Trophoblast cell (in vitro differentiated cells and primary cell): ENCODE measurements at regions not wholly inside any gene's neighbourhood (a gene's known extent, or its start where the extent isn't known, plus 50 kb on each side); places are given as distances from the start of the nearest gene placed in this dataset.

Experiments
- DNase-seq, 2 donors: peaks; one replicate each; pipeline ENCODE4 v3.0.0-alpha.2; 2016
- H2AFZ ChIP-seq: 2 replicates; pipeline ENCODE4 v1.6.1; 2013; ENCODE audit warnings: low read length, moderate library complexity, mild to moderate bottlenecking; ENCODE audit not compliant: insufficient read depth, poor library complexity
- H2AK5ac ChIP-seq: 2 replicates; pipeline ENCODE4 v1.6.1; 2013; ENCODE audit warnings: mild to moderate bottlenecking, low read length
- H2BK120ac ChIP-seq: 2 replicates; pipeline ENCODE4 v1.6.1; 2013; ENCODE audit warnings: low read length, mild to moderate bottlenecking, moderate library complexity; ENCODE audit not compliant: insufficient read depth, poor library complexity
- H2BK12ac ChIP-seq: 2 replicates; pipeline ENCODE4 v1.6.1; 2013; ENCODE audit warnings: mild to moderate bottlenecking, low read length, moderate library complexity
- H2BK5ac ChIP-seq: 2 replicates; pipeline ENCODE4 v1.6.1; 2013; ENCODE audit warnings: low read length, low read depth, moderate library complexity, mild to moderate bottlenecking; ENCODE audit not compliant: poor library complexity
- H3K14ac ChIP-seq: 2 replicates; pipeline ENCODE4 v1.6.1; 2013; ENCODE audit warnings: mild to moderate bottlenecking, low read length
- H3K18ac ChIP-seq: 2 replicates; pipeline ENCODE4 v1.6.1; 2013; ENCODE audit warnings: mild to moderate bottlenecking, low read length
- H3K23ac ChIP-seq: 2 replicates; pipeline ENCODE4 v1.6.1; 2013; ENCODE audit warnings: low read length
- H3K27ac ChIP-seq: 2 replicates; pipeline ENCODE4 v1.5.1; 2013; ENCODE audit warnings: low read depth, mild to moderate bottlenecking, inconsistent platforms, low read length, moderate library complexity
- H3K27me3 ChIP-seq: 2 replicates; pipeline ENCODE4 v1.6.1; 2013; ENCODE audit warnings: inconsistent platforms, mild to moderate bottlenecking, low read length, moderate library complexity; ENCODE audit not compliant: insufficient read depth
- H3K36me3 ChIP-seq, 2 experiments: 1 replicate in 1 of 2; 2 replicates in 1 of 2; pipeline ENCODE4 v1.6.1; 2013; ENCODE audit warnings: low read length in 2 of 2, mild to moderate bottlenecking in 2 of 2, moderate library complexity in 1 of 2; ENCODE audit not compliant: insufficient read depth in 2 of 2, control insufficient read depth in 1 of 2
- H3K4ac ChIP-seq: 2 replicates; pipeline ENCODE4 v1.6.1; 2013; ENCODE audit warnings: low read depth, mild to moderate bottlenecking, low read length, moderate library complexity
- H3K4me1 ChIP-seq, 2 experiments: 1 replicate in 1 of 2; 2 replicates in 1 of 2; pipeline ENCODE4 v1.6.1; 2013; ENCODE audit warnings: low read length in 2 of 2, mild to moderate bottlenecking in 2 of 2, moderate library complexity in 1 of 2; ENCODE audit not compliant: insufficient read depth in 2 of 2, control insufficient read depth in 1 of 2
- H3K4me2 ChIP-seq: 2 replicates; pipeline ENCODE4 v1.6.1; 2013; ENCODE audit warnings: inconsistent platforms, mild to moderate bottlenecking, low read length, moderate library complexity
- H3K4me3 ChIP-seq: 2 replicates; pipeline ENCODE4 v1.5.1; 2013; ENCODE audit warnings: mild to moderate bottlenecking, low read depth, low read length, inconsistent platforms
- H3K79me1 ChIP-seq: one replicate; pipeline ENCODE4 v1.6.1; 2013; ENCODE audit warnings: low read length
- H3K79me2 ChIP-seq: 2 replicates; pipeline ENCODE4 v1.6.1; 2013; ENCODE audit warnings: low read length, mild to moderate bottlenecking; ENCODE audit not compliant: control insufficient read depth, insufficient read depth, poor library complexity
- H3K9ac ChIP-seq: 2 replicates; pipeline ENCODE4 v1.6.1; 2013; ENCODE audit warnings: mild to moderate bottlenecking, low read length
- H3K9me3 ChIP-seq: 2 replicates; pipeline ENCODE4 v1.6.1; 2013; ENCODE audit warnings: low read depth, mild to moderate bottlenecking, control low read depth, inconsistent platforms, low read length; ENCODE audit not compliant: insufficient read depth
- H4K12ac ChIP-seq: 2 replicates; pipeline ENCODE4 v1.6.1; 2013; ENCODE audit warnings: low read depth, mild to moderate bottlenecking, low read length, moderate library complexity
- H4K8ac ChIP-seq: 2 replicates; pipeline ENCODE4 v1.6.1; 2013; ENCODE audit warnings: low read depth, mild to moderate bottlenecking, low read length, moderate library complexity
- H4K91ac ChIP-seq: one replicate; pipeline ENCODE4 v1.6.1; 2013; ENCODE audit warnings: low read depth, mild to moderate bottlenecking, low read length, moderate library complexity
- WGBS: extraction: QIAGEN DNeasy Blood & Tissue Kit; methylation state at CpG from one replicate; pipeline ENCODE4 v1.1.7; 2013; ENCODE audit warnings: missing lambda C conversion rate; ENCODE audit not compliant: insufficient read length, insufficient coverage; ENCODE audit errors: extremely low coverage; 5-methylcytosine and 5-hydroxymethylcytosine counted together

- H2BK5ac ChIP-seq = no peak overlapping the region
- no peak for DNase-seq
- no peak overlapping the region for H3K18ac ChIP-seq
- no peaks in the 10 kb centered on the region for H3K9me3 ChIP-seq
- H3K27me3 ChIP-seq = no peaks in the 10 kb centered on the region
- H3K36me3 ChIP-seq = no peaks in the 10 kb centered on the region
- no peak overlapping the region for H3K4me2 ChIP-seq
- H4K8ac ChIP-seq = no peak overlapping the region
- H3K27ac ChIP-seq = no peak overlapping the region
- H2AFZ ChIP-seq = no peak overlapping the region
- H3K4ac ChIP-seq = no peak overlapping the region
- H3K79me1 ChIP-seq = no peaks in the 10 kb centered on the region
- no peak overlapping the region for H3K23ac ChIP-seq
- H4K91ac ChIP-seq = no peak overlapping the region
- no peaks in the 10 kb centered on the region for H3K79me2 ChIP-seq
- no peak overlapping the region for H3K9ac ChIP-seq
- no peak overlapping the region for H4K12ac ChIP-seq
- no peak overlapping the region for H3K4me3 ChIP-seq
- H3K14ac ChIP-seq = no peak overlapping the region
- no peak overlapping the region for H2BK120ac ChIP-seq
- H2BK12ac ChIP-seq = no peak overlapping the region
- H2AK5ac ChIP-seq = no peak overlapping the region
- no peaks in the 10 kb centered on the region for H3K4me1 ChIP-seq
Observed at GRCh38 chr14:54094765-54095164, 138.1 kb upstream of the BMP4 start.

GRCh38 chr14:54098536-54098935 is 141.9 kb upstream of the BMP4 start:
- no peaks in the 10 kb centered on the region for H3K27me3 ChIP-seq
- DNase-seq = no peak
- no peak overlapping the region for H2BK120ac ChIP-seq
- H4K8ac ChIP-seq = no peak overlapping the region
- H3K4me1 ChIP-seq = no peaks in the 10 kb centered on the region
- H2BK12ac ChIP-seq = no peak overlapping the region
- no peaks in the 10 kb centered on the region for H3K79me2 ChIP-seq
- WGBS = no CpG with 5 or more reads among the region's 2 CpGs
- no peak overlapping the region for H3K18ac ChIP-seq
- no peak overlapping the region for H3K4me3 ChIP-seq
- H4K12ac ChIP-seq = no peak overlapping the region
- no peak overlapping the region for H2AFZ ChIP-seq
- no peak overlapping the region for H3K14ac ChIP-seq
- no peaks in the 10 kb centered on the region for H3K36me3 ChIP-seq
- no peak overlapping the region for H2BK5ac ChIP-seq
- H2AK5ac ChIP-seq = no peak overlapping the region
- no peak overlapping the region for H3K4ac ChIP-seq
- H3K9ac ChIP-seq = no peak overlapping the region
- H3K23ac ChIP-seq = no peak overlapping the region
- no peak overlapping the region for H4K91ac ChIP-seq
- H3K27ac ChIP-seq = no peak overlapping the region
- H3K4me2 ChIP-seq = no peak overlapping the region
- H3K9me3 ChIP-seq = no peaks in the 10 kb centered on the region
- H3K79me1 ChIP-seq = no peaks in the 10 kb centered on the region

GRCh38 chr14:54102051-54102456 is 145.4 kb upstream of the BMP4 start:
- Histone ChIP-seq H3K27ac (no peak overlapping the region), H2AFZ (no peak overlapping the region), H4K12ac (no peak overlapping the region), H2BK5ac (no peak overlapping the region), H3K18ac (no peak overlapping the region), H3K36me3 (no peaks in the 10 kb centered on the region), H3K79me1 (no peaks in the 10 kb centered on the region), H3K4me3 (no peak overlapping the region), H3K23ac (no peak overlapping the region), H3K27me3 (no peaks in the 10 kb centered on the region), H2BK120ac (no peak overlapping the region), H3K4me1 (peaks cover 0 to 2% of the 10 kb centered on the region in 2 experiments), H2BK12ac (no peak overlapping the region), H3K9ac (no peak overlapping the region), H3K14ac (no peak overlapping the region), H3K9me3 (no peaks in the 10 kb centered on the region), H3K4me2 (no peak overlapping the region), H2AK5ac (no peak overlapping the region), H4K91ac (no peak overlapping the region), H4K8ac (no peak overlapping the region), H3K79me2 (no peaks in the 10 kb centered on the region), H3K4ac (no peak overlapping the region)
- DNase-seq = no peak
- WGBS = no CpG with 5 or more reads among the region's 4 CpGs

- Histone ChIP-seq H3K4me2 (no peak overlapping the region), H3K79me1 (no peaks in the 10 kb centered on the region), H3K79me2 (no peaks in the 10 kb centered on the region), H4K91ac (no peak overlapping the region), H2BK120ac (no peak overlapping the region), H3K4me1 (peaks cover 0 to 2% of the 10 kb centered on the region in 2 experiments), H3K23ac (no peak overlapping the region), H3K9ac (no peak overlapping the region), H3K27ac (no peak overlapping the region), H2AFZ (no peak overlapping the region), H3K14ac (no peak overlapping the region), H2AK5ac (no peak overlapping the region), H3K18ac (no peak overlapping the region), H3K9me3 (no peaks in the 10 kb centered on the region), H3K4me3 (no peak overlapping the region), H3K4ac (no peak overlapping the region), H3K36me3 (no peaks in the 10 kb centered on the region), H4K8ac (no peak overlapping the region), H3K27me3 (no peaks in the 10 kb centered on the region), H4K12ac (no peak overlapping the region), H2BK5ac (no peak overlapping the region), H2BK12ac (no peak overlapping the region)
- no peak for DNase-seq
Observed at GRCh38 chr14:54102530-54102929, 145.9 kb upstream of the BMP4 start.
